HEK293T (cell line): ENCODE measurements at regions not wholly inside any gene's neighbourhood (a gene's known extent, or its start where the extent isn't known, plus 50 kb on each side); places are given as distances from the start of the nearest gene placed in this dataset.

ENCODE experiments used
- ARNT ChIP-seq: fragments of 450-650 bp; IDR thresholded peaks from 2 replicates; pipeline ENCODE4 v1.6.1; 2017; ENCODE audit warnings: mild to moderate bottlenecking
- SUZ12 ChIP-seq: fragments of 450-650 bp; IDR thresholded peaks from 2 replicates; pipeline ENCODE4 v1.6.1; 2016; ENCODE audit warnings: mild to moderate bottlenecking
- TARDBP ChIP-seq: fragments of 450-650 bp; IDR thresholded peaks from 2 replicates; pipeline ENCODE4 v1.6.1; 2016
- TF ChIP-seq, protein P1 (sequence below): fragments of 450-650 bp; IDR thresholded peaks from 2 replicates; pipeline ENCODE4 v1.6.1; 2016

DNA sequence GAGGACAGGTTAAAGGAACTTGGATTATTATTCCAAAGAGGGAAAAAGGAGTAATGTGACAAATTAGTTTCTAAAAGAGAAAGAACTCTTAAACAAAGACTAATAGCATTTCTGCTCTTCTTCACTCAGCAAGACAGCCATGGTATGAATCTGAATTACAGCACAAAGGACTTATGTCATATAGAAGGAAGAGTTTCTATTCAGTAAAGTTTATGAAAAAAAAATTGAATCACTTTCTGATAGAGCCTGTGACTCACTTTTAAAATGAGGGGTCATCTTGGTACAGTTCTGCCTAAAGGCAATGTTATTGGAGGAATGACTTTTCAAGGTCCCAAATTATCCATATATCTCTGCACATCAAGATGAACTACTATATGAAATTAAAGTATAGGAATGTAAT, 101.7 kb downstream of the DUSP6 start:
- TF ChIP-seq SUZ12, result no peak
- TF ChIP-seq TARDBP, result no peak
- TF ChIP-seq ARNT, result no peak
- TF ChIP-seq, protein P1, sequence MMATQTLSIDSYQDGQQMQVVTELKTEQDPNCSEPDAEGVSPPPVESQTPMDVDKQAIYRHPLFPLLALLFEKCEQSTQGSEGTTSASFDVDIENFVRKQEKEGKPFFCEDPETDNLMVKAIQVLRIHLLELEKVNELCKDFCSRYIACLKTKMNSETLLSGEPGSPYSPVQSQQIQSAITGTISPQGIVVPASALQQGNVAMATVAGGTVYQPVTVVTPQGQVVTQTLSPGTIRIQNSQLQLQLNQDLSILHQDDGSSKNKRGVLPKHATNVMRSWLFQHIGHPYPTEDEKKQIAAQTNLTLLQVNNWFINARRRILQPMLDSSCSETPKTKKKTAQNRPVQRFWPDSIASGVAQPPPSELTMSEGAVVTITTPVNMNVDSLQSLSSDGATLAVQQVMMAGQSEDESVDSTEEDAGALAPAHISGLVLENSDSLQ, result no peak
